Right lung (tissue), 2 donors: ENCODE measurements at regions not wholly inside any gene's neighbourhood (a gene's known extent, or its start where the extent isn't known, plus 50 kb on each side); places are given as distances from the start of the nearest gene placed in this dataset.
A peak's percentile ranks its signal among the peaks of the same experiment; 100 is the strongest.
"Not testable (repeated sequence)": the region's sequence is repeated elsewhere in the genome, so short reads cannot be mapped to it uniquely, and the experiment has no call there.

Experiments used
- DNase-seq, 2 donors: peaks; one replicate each; pipeline ENCODE4 v3.0.0-alpha.2; 2013

GRCh38 chr11:103805688-103806009 is 230.8 kb upstream of the DDI1 start:
- no peak for DNase-seq

DNA sequence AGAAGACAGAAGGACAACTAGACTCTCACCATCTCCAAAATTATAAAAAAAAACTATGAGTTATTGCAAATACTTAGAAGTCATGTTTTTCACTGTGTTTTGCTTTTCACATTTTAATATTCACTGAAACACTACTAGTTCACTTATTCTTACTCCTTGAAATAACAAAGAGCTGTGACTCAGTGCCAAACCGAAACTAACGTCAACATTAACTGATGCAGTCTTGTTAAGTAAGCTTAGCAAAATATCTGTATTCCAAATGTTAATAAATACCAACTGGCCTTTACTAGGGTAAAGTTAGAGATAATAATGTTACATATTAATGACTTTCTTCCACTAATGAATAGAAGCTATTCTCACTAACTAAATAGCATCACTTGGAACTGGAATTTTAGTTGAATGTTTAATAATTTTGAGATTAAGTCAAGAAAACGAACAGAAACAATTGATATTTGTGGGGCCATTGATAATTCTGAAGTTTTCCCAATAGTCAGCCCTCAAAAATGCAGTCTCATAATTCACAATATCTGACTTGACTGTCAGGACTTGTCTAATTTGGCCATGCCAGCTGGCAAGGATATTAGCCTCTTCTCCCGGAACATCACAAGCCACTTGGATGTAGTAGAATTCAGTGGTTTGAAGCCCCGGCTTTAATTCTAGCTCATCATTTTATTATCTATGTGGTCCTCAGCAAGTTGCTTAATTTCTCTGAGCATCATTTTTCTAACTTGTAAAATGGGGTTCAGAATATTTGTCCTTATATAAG is 230.1 kb upstream of the DDI1 start:
- no peak for DNase-seq

DNA sequence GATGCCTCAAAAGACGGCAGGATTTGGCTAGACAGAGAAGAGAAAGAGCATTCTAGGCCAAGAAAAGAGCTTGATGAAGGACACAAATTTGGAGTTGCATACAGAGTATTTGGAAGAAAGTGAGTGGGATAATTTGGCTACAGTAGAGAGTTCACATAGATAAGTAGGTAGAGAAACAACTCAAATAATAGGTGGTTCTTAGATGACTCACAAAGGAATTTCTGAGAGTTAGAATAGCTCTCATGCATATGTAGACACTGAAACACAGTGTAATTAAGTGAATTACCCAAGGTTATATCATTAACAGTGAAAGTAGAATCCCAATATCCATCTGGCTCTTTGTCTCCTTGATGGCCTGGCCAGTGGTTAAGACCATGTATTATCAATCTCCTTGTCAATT is 228.6 kb upstream of the DDI1 start:
- no peak for DNase-seq

DNA sequence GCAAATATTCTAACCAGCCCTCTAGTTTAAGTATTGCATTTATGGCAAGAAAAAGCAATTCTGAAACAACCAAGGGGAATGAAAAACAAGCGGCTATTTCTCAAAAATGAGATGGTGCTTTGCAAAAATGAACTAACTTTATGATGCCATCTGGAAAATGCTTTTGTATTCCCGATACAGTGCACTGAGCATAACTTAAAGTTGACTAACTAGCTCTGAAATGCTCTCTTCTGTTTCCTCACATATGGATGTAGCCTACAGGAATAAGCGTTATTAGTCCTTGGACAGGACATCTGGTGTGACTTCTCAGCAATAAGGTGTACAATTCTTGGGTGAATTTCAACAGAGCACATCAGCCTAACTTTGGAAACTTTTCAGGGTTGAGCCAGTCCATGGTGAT is 228.2 kb upstream of the DDI1 start:
- DNase-seq, result no peak

GRCh38 chr11:103811870-103812455 is 224.5 kb upstream of the DDI1 start:
- DNase-seq, result no peak

GRCh38 chr11:103812680-103813079 is 223.8 kb upstream of the DDI1 start:
- no peak for DNase-seq

GRCh38 chr11:103820345-103820744 is 216.1 kb upstream of the DDI1 start:
- not testable (repeated sequence) for DNase-seq

DNA sequence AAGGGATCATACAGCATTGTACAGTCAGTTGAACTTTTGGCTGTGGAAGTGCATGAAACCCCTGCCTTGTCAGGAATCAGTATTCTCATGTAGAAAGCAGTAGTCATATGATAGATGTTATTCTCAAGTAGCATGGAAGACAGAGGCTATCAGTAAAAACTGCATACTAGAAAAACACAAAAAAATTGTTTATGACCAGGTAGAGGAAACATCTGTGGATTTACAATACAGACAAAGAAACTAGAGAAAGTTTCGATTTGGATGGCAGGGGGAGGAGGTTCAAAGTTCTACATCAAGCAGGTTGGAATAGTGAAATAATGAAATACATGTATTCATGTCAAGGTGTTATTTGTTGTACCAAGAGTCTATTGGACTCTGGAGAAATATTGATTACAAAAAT is 212.3 kb upstream of the DDI1 start:
- no peak for DNase-seq

GRCh38 chr11:103825469-103825868 is 211.0 kb upstream of the DDI1 start:
- no peak for DNase-seq

- DNase-seq, result no peak
These were observed 209.6 kb upstream of the DDI1 start for GRCh38 chr11:103826856-103827255.

- DNase-seq, result no peak
These were observed 206.8 kb upstream of the DDI1 start for GRCh38 chr11:103829596-103829995.

GRCh38 chr11:103830205-103830604 is 206.2 kb upstream of the DDI1 start:
- no peak for DNase-seq

DNA sequence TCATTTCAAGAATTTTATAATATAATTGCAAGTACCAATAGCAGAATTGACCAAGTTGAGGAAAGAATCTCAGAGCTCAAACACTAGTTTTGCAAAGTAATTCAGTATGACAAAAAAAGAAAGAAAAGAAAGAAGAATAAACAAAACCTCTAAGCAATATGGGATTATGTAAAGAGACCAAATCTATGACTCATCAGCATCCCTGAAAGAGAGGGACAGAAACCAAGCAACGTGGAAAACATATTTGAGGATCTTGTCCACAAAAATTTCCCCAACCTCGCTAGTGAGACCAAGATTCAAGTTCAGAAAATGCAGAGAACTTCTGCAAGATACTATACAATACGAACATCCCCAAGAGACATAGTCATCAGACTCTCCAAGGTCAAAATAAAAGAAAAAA is 203.7 kb upstream of the DDI1 start:
- DNase-seq, result no peak

DNA sequence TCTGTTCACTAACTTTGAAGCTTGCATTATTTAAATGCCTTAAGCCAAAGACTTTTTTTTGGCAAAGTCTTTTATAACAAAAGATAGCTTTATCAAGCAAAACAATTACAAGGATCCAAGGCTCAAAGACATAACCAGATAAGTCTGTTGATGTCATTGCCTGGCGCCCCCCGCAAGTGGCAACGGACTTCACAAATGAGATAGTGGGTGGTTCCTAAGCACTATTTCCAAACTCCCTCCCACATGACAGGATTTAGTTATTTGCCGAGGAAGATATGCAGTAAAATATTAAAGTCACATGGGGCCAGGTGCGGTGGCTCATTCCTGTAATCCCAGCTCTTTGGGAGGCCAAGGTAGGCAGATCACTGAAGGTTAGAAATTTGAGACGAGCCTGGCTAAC is 194.2 kb upstream of the DDI1 start:
- DNase-seq, result no peak

GRCh38 chr11:103842795-103843194 is 193.6 kb upstream of the DDI1 start:
- no peak for DNase-seq

GRCh38 chr11:103844327-103845215 is 191.9 kb upstream of the DDI1 start:
- no peak for DNase-seq

DNA sequence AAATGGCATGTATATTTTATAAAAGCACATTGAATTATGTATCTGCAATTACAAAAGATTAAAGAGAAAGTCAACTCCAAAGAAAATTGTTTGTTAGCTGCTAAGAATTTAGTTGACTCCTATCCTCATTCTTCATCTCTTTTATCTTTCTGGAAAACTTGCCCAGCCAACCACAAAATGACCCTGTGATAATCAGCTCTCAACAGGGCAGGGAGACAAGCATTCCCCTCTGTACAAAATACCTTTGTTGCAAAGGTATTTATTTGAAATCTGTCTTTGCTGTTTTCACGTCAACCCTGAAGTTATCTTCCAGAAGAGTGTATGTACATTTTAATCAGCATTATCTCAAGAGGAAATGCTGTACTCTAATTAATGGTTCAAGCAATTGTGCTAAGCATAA is 191.1 kb upstream of the DDI1 start:
- no peak for DNase-seq

DNA sequence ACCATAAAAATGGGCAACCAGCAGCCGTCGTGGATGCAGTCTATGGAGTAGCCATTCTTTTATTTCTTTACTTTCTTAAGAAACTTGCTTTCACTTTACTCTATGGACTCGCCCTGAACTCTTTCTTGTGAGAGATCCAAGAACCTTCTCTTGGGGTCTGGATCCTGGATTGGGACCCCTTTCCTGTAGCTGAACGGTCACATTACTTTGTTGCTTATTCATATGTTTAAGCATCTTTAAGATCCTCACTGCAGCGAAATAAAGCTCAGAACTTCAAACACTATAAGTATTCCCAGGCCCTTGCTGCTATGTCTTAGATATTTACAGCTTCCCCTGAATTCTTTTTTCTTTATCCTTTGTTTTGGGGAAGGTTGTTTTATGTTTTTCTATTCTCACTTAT is 187.8 kb upstream of the DDI1 start:
- DNase-seq, result no peak

- no peak for DNase-seq
These were observed 187.1 kb upstream of the DDI1 start for GRCh38 chr11:103849366-103849765.

DNA sequence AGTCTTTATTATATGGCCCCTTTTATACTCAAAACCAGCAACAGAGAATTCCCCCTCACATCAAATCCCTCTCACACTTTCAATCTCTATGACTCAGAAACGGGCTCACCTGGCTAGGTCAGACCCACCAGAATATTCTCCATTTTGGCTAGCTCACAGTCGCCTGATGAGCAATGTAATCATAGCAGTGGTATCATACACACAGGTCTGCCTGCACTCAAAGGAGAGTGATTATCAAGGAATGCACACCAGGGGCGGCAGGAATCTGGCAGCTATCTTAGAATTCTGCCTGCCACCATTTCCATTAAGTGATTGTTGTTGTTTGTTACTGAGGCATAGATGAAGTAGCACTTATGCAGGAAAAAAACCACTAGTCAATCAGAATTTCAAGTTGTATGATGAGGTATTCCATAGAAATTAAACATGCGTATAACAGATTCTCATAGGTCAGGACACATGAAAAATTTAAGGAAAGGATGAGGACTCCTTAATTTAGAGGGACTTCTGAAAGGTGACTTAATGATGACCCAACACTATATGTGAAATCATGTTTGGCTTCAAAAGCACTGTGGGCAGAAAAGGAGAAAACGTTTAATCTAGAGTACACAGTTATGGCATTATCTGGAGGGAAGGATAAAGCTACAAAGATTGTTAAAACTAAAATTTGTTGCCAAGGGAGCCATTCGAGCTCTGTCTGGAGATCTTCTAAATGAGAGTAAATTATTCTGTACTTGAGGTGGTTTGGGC is 185.8 kb upstream of the DDI1 start:
- DNase-seq, result no peak

- DNase-seq, result peak in 1 of 2 donors; percentile 7
These were observed 185.2 kb upstream of the DDI1 start for GRCh38 chr11:103851166-103851651.
